Natural killer cell (primary cell): ENCODE measurements at regions not wholly inside any gene's neighbourhood (a gene's known extent, or its start where the extent isn't known, plus 50 kb on each side); places are given as distances from the start of the nearest gene placed in this dataset.
"Not testable (repeated sequence)": the region's sequence is repeated elsewhere in the genome, so short reads cannot be mapped to it uniquely, and the experiment has no call there.

ENCODE experiments used
- ATAC-seq, 3 donors: fragments of 150-1000 bp in 2 of 3; fragments of 200-7000 bp in 1 of 3; cut with Tn5 transposase; 1 replicate in 1 of 3; 2 replicates in 2 of 3; pipeline ENCODE4 v1.10.0; 2021; ENCODE audit warnings: mild to moderate bottlenecking in 2 of 3, moderate library complexity in 2 of 3
- DNase-seq, 2 donors: peaks; one replicate each; pipeline versions ENCODE4 v3.0.0 to v3.0.0-alpha.2; 2013 to 2021; ENCODE audit warnings: mixed read lengths in 1 of 2
- H3K27ac ChIP-seq: one replicate; pipeline ENCODE4 v1.5.1; 2013; ENCODE audit warnings: mild to moderate bottlenecking, low read length
- H3K27me3 ChIP-seq: one replicate; pipeline ENCODE4 v1.6.1; 2013; ENCODE audit warnings: low read length; ENCODE audit not compliant: control insufficient read depth, insufficient read depth
- H3K36me3 ChIP-seq: one replicate; pipeline ENCODE4 v1.6.1; 2013; ENCODE audit warnings: low read length; ENCODE audit not compliant: control insufficient read depth, insufficient read depth
- H3K4me1 ChIP-seq: one replicate; pipeline ENCODE4 v1.6.1; 2013; ENCODE audit warnings: low read length; ENCODE audit not compliant: control insufficient read depth, insufficient read depth
- H3K4me3 ChIP-seq: one replicate; pipeline ENCODE4 v1.5.1; 2013; ENCODE audit warnings: low read length
- H3K9me3 ChIP-seq: one replicate; pipeline ENCODE4 v1.6.1; 2013; ENCODE audit warnings: low read length; ENCODE audit not compliant: control insufficient read depth, insufficient read depth
- H3K27ac Mint-ChIP-seq, 2 donors: one replicate each; pipeline ENCODE4 v1.8.0; 2022; ENCODE audit warnings: mild to moderate bottlenecking in 2 of 2, mixed read lengths in 2 of 2, moderate library complexity in 1 of 2
- H3K27me3 Mint-ChIP-seq, 2 donors: one replicate each; pipeline ENCODE4 v1.8.0; 2022; ENCODE audit warnings: low read depth in 2 of 2, mixed read lengths in 2 of 2
- H3K36me3 Mint-ChIP-seq: one replicate; pipeline ENCODE4 v1.8.0; 2022; ENCODE audit warnings: mixed read lengths
- H3K4me1 Mint-ChIP-seq, 2 donors: one replicate each; pipeline ENCODE4 v1.8.0; 2022; ENCODE audit warnings: mixed read lengths in 2 of 2
- H3K4me3 Mint-ChIP-seq: one replicate; pipeline ENCODE4 v1.8.0; 2022; ENCODE audit warnings: mild to moderate bottlenecking, moderate library complexity, mixed read lengths
- H3K9me3 Mint-ChIP-seq, 2 donors: one replicate each; pipeline ENCODE4 v1.8.0; 2022; ENCODE audit warnings: mixed read lengths in 2 of 2
- WGBS: methylation state at CpG from one replicate; pipeline ENCODE4 v1.1.7; 2013; ENCODE audit warnings: missing lambda C conversion rate; ENCODE audit not compliant: insufficient coverage; 5-methylcytosine and 5-hydroxymethylcytosine counted together
- intact Hi-C: fragments of 100-400 bp; cut with micrococcal nuclease; formaldehyde crosslinking; loops from one replicate; pipeline ENCODE4 v1.14.2; 2022
- TF ChIP-seq, protein P1 (sequence below): fragments of 200-600 bp; IDR thresholded peaks from one replicate; pipeline ENCODE4 v1.8.0; 2022; ENCODE audit warnings: antibody characterized with exemption

DNA sequence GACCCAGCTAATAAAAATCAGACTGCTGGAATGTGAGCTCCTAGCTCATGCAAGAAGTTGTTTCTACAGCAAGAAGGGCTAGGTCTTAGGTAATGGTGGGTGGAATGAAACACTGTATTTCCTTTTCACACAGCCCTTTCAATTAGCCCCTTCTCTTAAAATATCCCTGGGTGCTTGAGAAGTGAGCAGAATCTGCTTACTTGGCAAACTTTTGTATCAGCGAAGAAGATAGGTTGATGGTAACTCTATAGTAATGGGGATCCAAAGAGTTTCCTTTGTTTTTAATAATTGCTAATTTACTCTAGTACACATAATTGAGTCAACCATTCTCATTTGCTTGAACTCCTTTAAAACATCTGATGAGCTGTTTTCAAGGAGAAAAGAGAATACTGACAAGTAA is 100.6 kb upstream of the FSCB start:
- Mint-ChIP-seq H3K36me3 (no peaks in the 10 kb centered on the region), H3K4me1 (no peaks in the 10 kb centered on the region), H3K27ac (no peak overlapping the region), H3K27me3 (no peaks in the 10 kb centered on the region), H3K9me3 (peaks cover 6 to 12% of the 10 kb centered on the region in 2 donors), H3K4me3 (no peak overlapping the region)
- Histone ChIP-seq H3K36me3 (no peaks in the 10 kb centered on the region), H3K4me1 (no peaks in the 10 kb centered on the region), H3K9me3 (peaks cover 5% of the 10 kb centered on the region), H3K27me3 (no peaks in the 10 kb centered on the region), H3K4me3 (no peak overlapping the region), H3K27ac (no peak overlapping the region)
- TF ChIP-seq, protein P1, sequence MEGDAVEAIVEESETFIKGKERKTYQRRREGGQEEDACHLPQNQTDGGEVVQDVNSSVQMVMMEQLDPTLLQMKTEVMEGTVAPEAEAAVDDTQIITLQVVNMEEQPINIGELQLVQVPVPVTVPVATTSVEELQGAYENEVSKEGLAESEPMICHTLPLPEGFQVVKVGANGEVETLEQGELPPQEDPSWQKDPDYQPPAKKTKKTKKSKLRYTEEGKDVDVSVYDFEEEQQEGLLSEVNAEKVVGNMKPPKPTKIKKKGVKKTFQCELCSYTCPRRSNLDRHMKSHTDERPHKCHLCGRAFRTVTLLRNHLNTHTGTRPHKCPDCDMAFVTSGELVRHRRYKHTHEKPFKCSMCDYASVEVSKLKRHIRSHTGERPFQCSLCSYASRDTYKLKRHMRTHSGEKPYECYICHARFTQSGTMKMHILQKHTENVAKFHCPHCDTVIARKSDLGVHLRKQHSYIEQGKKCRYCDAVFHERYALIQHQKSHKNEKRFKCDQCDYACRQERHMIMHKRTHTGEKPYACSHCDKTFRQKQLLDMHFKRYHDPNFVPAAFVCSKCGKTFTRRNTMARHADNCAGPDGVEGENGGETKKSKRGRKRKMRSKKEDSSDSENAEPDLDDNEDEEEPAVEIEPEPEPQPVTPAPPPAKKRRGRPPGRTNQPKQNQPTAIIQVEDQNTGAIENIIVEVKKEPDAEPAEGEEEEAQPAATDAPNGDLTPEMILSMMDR, result no peak
- intact Hi-C loops, result no loop called here
- DNase-seq (no peak), ATAC-seq (no peak)
- no CpG with 5 or more reads among the region's 1 CpG for WGBS

DNA sequence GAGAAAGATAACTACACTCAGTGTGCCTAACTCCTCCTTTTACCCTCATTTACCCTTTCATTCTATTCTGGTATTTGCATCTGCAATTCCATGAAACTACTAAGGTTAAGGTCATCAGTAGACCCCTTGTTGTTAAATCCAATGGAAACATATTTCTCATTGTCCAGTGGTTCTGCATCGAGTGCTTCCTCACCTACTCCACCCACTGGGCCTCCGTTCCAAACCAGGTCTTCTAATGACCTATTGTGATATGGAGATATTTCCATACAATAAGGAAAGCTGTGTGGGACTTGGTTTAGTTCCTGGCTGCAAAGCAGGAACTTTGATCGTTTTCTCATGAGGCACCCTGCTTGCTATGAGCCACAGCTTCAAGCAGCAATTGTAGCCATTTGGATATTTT is 99.5 kb upstream of the FSCB start:
- ATAC-seq (no peak), DNase-seq (no peak)
- no peak overlapping the region for H3K4me3 ChIP-seq
- H3K36me3 ChIP-seq, result no peaks in the 10 kb centered on the region
- 71% methylated on average over 1 of the region's 3 CpGs for WGBS
- Mint-ChIP-seq H3K36me3 (no peaks in the 10 kb centered on the region), H3K27ac (no peak overlapping the region), H3K4me1 (no peaks in the 10 kb centered on the region), H3K27me3 (no peaks in the 10 kb centered on the region), H3K4me3 (no peak overlapping the region), H3K9me3 (peaks cover 6 to 10% of the 10 kb centered on the region in 2 donors)
- TF ChIP-seq, protein P1, result no peak
- no peak overlapping the region for H3K27ac ChIP-seq
- peaks cover 5% of the 10 kb centered on the region for H3K9me3 ChIP-seq
- intact Hi-C loops, result no loop called here
- H3K27me3 ChIP-seq, result no peaks in the 10 kb centered on the region
- no peaks in the 10 kb centered on the region for H3K4me1 ChIP-seq

DNA sequence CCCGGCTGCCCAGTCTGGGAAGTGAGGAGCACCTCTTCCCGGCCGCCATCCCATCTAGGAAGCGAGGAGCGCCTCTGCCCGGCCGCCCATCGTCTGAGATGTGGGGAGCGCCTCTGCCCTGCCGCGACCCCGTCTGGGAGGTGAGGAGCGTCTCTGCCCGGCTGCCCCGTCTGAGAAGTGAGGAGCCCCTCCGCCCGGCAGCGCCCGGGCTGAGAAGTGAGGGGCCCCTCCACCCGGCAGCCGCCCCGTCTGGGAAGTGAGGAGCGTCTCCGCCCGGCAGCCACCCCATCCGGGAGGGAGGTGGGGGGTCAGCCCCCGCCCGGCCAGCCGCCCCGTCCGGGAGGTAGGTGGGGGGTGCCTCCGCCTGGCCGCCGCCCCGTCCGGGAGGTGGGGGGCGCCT is 94.2 kb upstream of the FSCB start:
- intact Hi-C loops, DNase-seq, H3K36me3 Mint-ChIP-seq, ATAC-seq, H3K4me1 ChIP-seq, H3K36me3 ChIP-seq, H3K4me1 Mint-ChIP-seq, H3K27ac Mint-ChIP-seq, H3K27ac ChIP-seq, H3K4me3 Mint-ChIP-seq, H3K9me3 ChIP-seq, H3K4me3 ChIP-seq, H3K27me3 ChIP-seq, H3K27me3 Mint-ChIP-seq: not testable (repeated sequence)
- WGBS, result 97% methylated on average over 37 of the region's 37 CpGs
- H3K9me3 Mint-ChIP-seq, result peaks cover 6 to 10% of the 10 kb centered on the region in 2 donors

DNA sequence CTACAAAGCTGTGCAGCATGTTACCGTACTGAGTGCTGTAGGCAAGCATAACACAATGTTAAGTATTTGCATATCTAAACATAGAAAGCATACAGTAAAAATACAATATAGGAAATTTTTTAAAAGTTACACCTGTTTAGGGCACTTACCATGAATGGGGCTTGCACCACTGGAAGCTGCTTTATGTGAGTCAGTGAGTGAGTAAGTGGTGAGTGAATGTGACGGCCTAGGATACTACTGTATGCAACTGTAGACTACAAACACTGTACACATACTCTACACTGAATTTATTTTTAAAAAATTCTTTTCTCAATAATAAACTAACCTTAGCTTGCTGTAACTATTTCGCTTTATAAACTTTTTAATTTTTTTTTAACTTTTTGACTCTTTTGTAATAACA is 82.1 kb upstream of the FSCB start:
- no peak overlapping the region for H3K4me3 ChIP-seq
- no peak overlapping the region for H3K27ac Mint-ChIP-seq
- H3K4me1 Mint-ChIP-seq, result no peaks in the 10 kb centered on the region
- no CpG with 5 or more reads among the region's 3 CpGs for WGBS
- no peak overlapping the region for H3K4me3 Mint-ChIP-seq
- ATAC-seq, result peak in 1 of 3 donors; percentile 46
- TF ChIP-seq, protein P1, result no peak
- no peaks in the 10 kb centered on the region for H3K27me3 ChIP-seq
- no peaks in the 10 kb centered on the region for H3K27me3 Mint-ChIP-seq
- peaks cover 7 to 10% of the 10 kb centered on the region in 2 donors for H3K9me3 Mint-ChIP-seq
- H3K4me1 ChIP-seq, result no peaks in the 10 kb centered on the region
- no peaks in the 10 kb centered on the region for H3K36me3 Mint-ChIP-seq
- H3K27ac ChIP-seq, result no peak overlapping the region
- no peaks in the 10 kb centered on the region for H3K9me3 ChIP-seq
- DNase-seq, result no peak
- H3K36me3 ChIP-seq, result no peaks in the 10 kb centered on the region
- intact Hi-C loops, result no loop called here
